ENCODE measurements at regions not wholly inside any gene's neighbourhood (a gene's known extent, or its start where the extent isn't known, plus 50 kb on each side); places are given as distances from the start of the nearest gene placed in this dataset.

DNA sequence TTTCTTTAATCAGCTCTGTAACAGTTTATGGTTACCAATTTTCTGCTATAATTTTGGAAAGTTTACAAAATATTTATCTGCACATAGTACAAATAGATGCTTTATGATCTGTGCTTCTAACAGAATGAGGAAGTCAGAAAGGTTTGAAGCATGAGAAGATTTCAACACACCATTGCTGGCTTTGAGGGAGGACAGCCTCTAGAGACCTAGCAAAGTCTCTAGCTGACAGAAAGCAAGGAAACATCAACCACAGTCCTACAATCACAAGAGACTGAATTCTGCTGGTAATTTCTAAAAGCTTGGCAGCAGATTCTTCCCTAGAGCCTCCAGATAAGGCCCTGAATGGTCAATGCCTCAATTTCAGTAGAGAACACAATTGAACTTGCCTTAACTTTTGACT lies 750.8 kb upstream of the SLC35B3 start:
- CTCF ChIA-PET = no interaction called here
- peaks cover 10% of the 10 kb centered on the region for H3K9me3 Mint-ChIP-seq
- no peaks in the 10 kb centered on the region for H3K4me1 Mint-ChIP-seq (ENCODE audit: low read depth)
- DNase-seq = no peak
- intact Hi-C loops (cut with micrococcal nuclease) = no loop called here
- no peaks in the 10 kb centered on the region for H3K36me3 Mint-ChIP-seq
- POLR2A ChIA-PET = no interaction called here
- H3K4me3 Mint-ChIP-seq = no peak overlapping the region
- H3K27ac Mint-ChIP-seq = no peak overlapping the region
- H3K27me3 Mint-ChIP-seq = no peaks in the 10 kb centered on the region

DNA sequence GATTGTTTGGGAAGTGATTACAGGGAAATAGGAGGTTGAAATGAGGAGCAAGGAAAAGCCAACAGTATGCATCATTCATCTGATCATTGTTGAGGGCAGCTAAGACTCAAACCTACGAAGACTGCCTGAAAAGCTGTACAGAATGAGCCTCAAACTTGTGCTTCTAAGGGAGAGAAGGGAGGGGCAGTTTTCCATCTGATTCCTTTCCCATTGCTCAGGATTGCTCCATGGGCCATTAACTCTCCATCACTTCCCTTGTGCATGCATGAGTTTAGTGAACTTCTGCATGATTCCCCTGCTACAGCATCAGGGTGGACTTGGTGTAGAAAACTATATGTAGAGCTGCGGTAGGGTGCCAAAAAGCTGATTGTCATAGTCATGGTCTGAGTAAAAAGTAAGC lies 742.7 kb upstream of the SLC35B3 start:
- Mint-ChIP-seq H3K36me3 (no peaks in the 10 kb centered on the region), H3K9me3 (peaks cover 24% of the 10 kb centered on the region), H3K27ac (no peak overlapping the region), H3K27me3 (no peaks in the 10 kb centered on the region), H3K4me1 (ENCODE audit: low read depth) (no peaks in the 10 kb centered on the region), H3K4me3 (no peak overlapping the region)
- intact Hi-C loops (cut with micrococcal nuclease) = no loop called here
- ChIA-PET POLR2A (no interaction called here), CTCF (no interaction called here)
- no peak for DNase-seq

- POLR2A ChIA-PET = no interaction called here
- H3K36me3 Mint-ChIP-seq = no peaks in the 10 kb centered on the region
- no peaks in the 10 kb centered on the region for H3K4me1 Mint-ChIP-seq (ENCODE audit: low read depth)
- H3K4me3 Mint-ChIP-seq = no peak overlapping the region
- H3K9me3 Mint-ChIP-seq = peaks cover 24% of the 10 kb centered on the region
- intact Hi-C loops (cut with micrococcal nuclease) = no loop called here
- H3K27ac Mint-ChIP-seq = no peak overlapping the region
- DNase-seq = no peak
- H3K27me3 Mint-ChIP-seq = no peaks in the 10 kb centered on the region
- CTCF ChIA-PET = no interaction called here
Measured at GRCh38 chr6:9173229-9173628, 737.9 kb upstream of the SLC35B3 start.

- intact Hi-C loops (cut with micrococcal nuclease) = no loop called here
- CTCF ChIA-PET = no interaction called here
- no peak overlapping the region for H3K4me3 Mint-ChIP-seq
Measured at GRCh38 chr6:9172096-9172495, 736.8 kb upstream of the SLC35B3 start.

DNA sequence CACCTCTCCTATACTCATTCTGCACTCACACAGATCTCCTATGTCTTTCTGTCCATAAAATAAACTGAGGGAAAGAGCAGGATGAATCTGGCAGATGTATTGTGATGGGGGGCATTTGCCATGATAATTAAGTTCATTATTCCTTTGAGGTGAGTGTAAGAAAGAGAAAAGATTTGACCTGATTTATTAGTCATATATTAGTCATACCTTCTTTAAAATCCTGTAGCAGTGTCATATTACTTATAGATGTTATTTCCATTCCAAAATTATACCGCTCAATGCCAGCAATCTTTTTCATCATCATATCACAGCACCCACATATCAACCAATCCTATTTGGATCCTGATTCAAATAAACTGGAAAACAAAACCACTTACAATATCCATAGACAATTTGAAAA lies 733.3 kb upstream of the SLC35B3 start:
- intact Hi-C loops (cut with micrococcal nuclease) = no loop called here
- H3K4me3 Mint-ChIP-seq = no peak overlapping the region
- H3K36me3 Mint-ChIP-seq = no peaks in the 10 kb centered on the region
- H3K27me3 Mint-ChIP-seq = no peaks in the 10 kb centered on the region
- no peaks in the 10 kb centered on the region for H3K4me1 Mint-ChIP-seq (ENCODE audit: low read depth)
- H3K9me3 Mint-ChIP-seq = peaks cover 21% of the 10 kb centered on the region
- ChIA-PET CTCF (no interaction called here), POLR2A (no interaction called here)
- no peak for DNase-seq
- no peak overlapping the region for H3K27ac Mint-ChIP-seq

More at GRCh38 chr6:9172096-9172495, 736.8 kb upstream of the SLC35B3 start:
- Mint-ChIP-seq H3K4me1 (ENCODE audit: low read depth) (no peaks in the 10 kb centered on the region), H3K9me3 (peaks cover 22% of the 10 kb centered on the region), H3K27me3 (no peaks in the 10 kb centered on the region), H3K36me3 (no peaks in the 10 kb centered on the region), H3K27ac (no peak overlapping the region)
- no peak for DNase-seq
- POLR2A ChIA-PET = no interaction called here

GRCh38 chr6:9161731-9162130 lies 726.4 kb upstream of the SLC35B3 start:
- Mint-ChIP-seq H3K36me3 (no peaks in the 10 kb centered on the region), H3K27me3 (no peaks in the 10 kb centered on the region), H3K9me3 (peaks cover 28% of the 10 kb centered on the region), H3K4me1 (ENCODE audit: low read depth) (no peaks in the 10 kb centered on the region), H3K27ac (no peak overlapping the region), H3K4me3 (no peak overlapping the region)
- no peak for DNase-seq
- ChIA-PET CTCF (no interaction called here), POLR2A (no interaction called here)
- intact Hi-C loops (cut with micrococcal nuclease) = no loop called here

DNA sequence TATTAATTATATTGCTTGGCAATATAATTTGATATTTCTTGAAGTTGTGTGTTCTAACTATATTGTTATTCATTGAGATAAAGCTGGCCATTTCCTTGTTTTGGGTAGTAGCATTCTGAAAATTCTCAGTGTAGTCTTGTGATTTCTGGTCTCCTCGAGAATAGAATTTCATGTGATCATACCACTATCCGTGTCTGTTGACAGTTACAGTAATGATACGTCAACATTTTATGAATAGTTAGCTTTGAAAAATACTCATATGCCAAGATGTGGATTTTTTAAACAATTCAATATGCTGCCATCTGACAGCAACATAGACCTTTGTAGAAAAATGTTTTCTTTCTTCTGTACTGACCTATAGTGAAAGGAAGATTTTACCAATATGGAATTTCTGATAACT lies 723.7 kb upstream of the SLC35B3 start:
- POLR2A ChIA-PET = no interaction called here
- H3K27ac Mint-ChIP-seq = no peak overlapping the region
- H3K9me3 Mint-ChIP-seq = peaks cover 25% of the 10 kb centered on the region

GRCh38 chr6:9155836-9156235 lies 720.5 kb upstream of the SLC35B3 start:
- Mint-ChIP-seq H3K4me3 (no peak overlapping the region), H3K9me3 (peaks cover 10% of the 10 kb centered on the region), H3K27ac (no peak overlapping the region), H3K4me1 (ENCODE audit: low read depth) (no peaks in the 10 kb centered on the region), H3K27me3 (no peaks in the 10 kb centered on the region), H3K36me3 (no peaks in the 10 kb centered on the region)
- POLR2A ChIA-PET = no interaction called here
- DNase-seq = no peak
- CTCF ChIA-PET = no interaction called here
- intact Hi-C loops (cut with micrococcal nuclease) = no loop called here

More for the DNA sequence above, 723.7 kb upstream of the SLC35B3 start:
- Mint-ChIP-seq H3K4me3 (no peak overlapping the region), H3K4me1 (ENCODE audit: low read depth) (no peaks in the 10 kb centered on the region), H3K36me3 (no peaks in the 10 kb centered on the region), H3K27me3 (no peaks in the 10 kb centered on the region)
- DNase-seq = no peak
- intact Hi-C loops (cut with micrococcal nuclease) = no loop called here
- CTCF ChIA-PET = no interaction called here

GRCh38 chr6:9143140-9143539 lies 707.8 kb upstream of the SLC35B3 start:
- CTCF ChIA-PET = no interaction called here
- H3K4me1 Mint-ChIP-seq (ENCODE audit: low read depth) = no peaks in the 10 kb centered on the region
- H3K27me3 Mint-ChIP-seq = no peaks in the 10 kb centered on the region
- POLR2A ChIA-PET = no interaction called here
- H3K4me3 Mint-ChIP-seq = no peak overlapping the region
- no peaks in the 10 kb centered on the region for H3K36me3 Mint-ChIP-seq
- peaks cover 14% of the 10 kb centered on the region for H3K9me3 Mint-ChIP-seq
- no peak overlapping the region for H3K27ac Mint-ChIP-seq
- DNase-seq = no peak
- intact Hi-C loops (cut with micrococcal nuclease) = no loop called here

- DNase-seq = no peak
- Mint-ChIP-seq H3K9me3 (peaks cover 15% of the 10 kb centered on the region), H3K4me1 (ENCODE audit: low read depth) (no peaks in the 10 kb centered on the region), H3K27ac (no peak overlapping the region), H3K36me3 (no peaks in the 10 kb centered on the region), H3K4me3 (no peak overlapping the region), H3K27me3 (no peaks in the 10 kb centered on the region)
- ChIA-PET CTCF (no interaction called here), POLR2A (no interaction called here)
- intact Hi-C loops (cut with micrococcal nuclease) = no loop called here
Measured at GRCh38 chr6:9140951-9141460, 705.7 kb upstream of the SLC35B3 start.

- H3K4me1 Mint-ChIP-seq (ENCODE audit: low read depth) = no peaks in the 10 kb centered on the region
- H3K27me3 Mint-ChIP-seq = no peaks in the 10 kb centered on the region
- H3K27ac Mint-ChIP-seq = no peak overlapping the region
- DNase-seq = no peak
- ChIA-PET CTCF (no interaction called here), POLR2A (no interaction called here)
- no peak overlapping the region for H3K4me3 Mint-ChIP-seq
- H3K9me3 Mint-ChIP-seq = peaks cover 13% of the 10 kb centered on the region
- intact Hi-C loops (cut with micrococcal nuclease) = no loop called here
- no peaks in the 10 kb centered on the region for H3K36me3 Mint-ChIP-seq
Measured at GRCh38 chr6:9140172-9140571, 704.8 kb upstream of the SLC35B3 start.

DNA sequence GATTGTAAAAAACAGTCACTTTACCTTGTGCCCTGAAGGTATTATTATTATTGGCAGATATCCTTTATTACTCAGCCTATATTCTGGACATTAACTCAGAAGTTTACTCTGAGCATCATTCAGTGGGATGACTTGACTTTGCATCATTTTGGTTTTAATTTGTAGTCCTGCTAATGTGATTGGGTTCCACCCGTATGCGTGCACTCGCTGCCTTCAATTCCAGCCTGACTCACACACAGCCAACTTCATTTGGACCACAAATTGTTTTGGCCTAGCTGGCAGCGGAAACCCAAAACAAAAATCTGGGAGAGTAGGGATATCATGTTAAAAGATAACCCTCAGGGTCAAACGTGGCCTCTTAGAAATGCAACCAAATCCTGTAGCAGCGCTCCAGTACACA lies 704.4 kb upstream of the SLC35B3 start:
- CTCF ChIA-PET = no interaction called here
- intact Hi-C loops (cut with micrococcal nuclease) = no loop called here
- POLR2A ChIA-PET = no interaction called here
- no peaks in the 10 kb centered on the region for H3K36me3 Mint-ChIP-seq
- peaks cover 10% of the 10 kb centered on the region for H3K9me3 Mint-ChIP-seq
- DNase-seq = no peak
- no peak overlapping the region for H3K4me3 Mint-ChIP-seq
- no peaks in the 10 kb centered on the region for H3K27me3 Mint-ChIP-seq
- no peaks in the 10 kb centered on the region for H3K4me1 Mint-ChIP-seq (ENCODE audit: low read depth)
- H3K27ac Mint-ChIP-seq = no peak overlapping the region

DNA sequence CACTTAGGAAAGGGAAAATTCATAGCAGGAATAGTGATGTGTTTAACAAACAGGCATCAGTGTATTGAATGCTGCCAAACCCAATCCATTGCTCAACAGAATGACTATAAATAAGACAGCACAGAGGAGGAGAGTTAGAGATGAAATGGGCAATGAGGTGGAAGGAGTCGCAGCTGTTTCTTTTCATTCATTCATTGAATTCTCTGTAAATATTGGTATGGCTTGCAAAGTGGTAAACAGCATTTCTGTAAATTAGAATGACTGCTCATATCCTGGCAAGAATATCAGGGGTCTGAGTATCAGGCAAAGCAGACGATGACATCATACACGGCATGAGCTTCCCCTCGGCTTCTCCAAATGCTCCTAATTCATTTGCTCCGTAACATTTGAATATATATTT lies 703.6 kb upstream of the SLC35B3 start:
- no peak overlapping the region for H3K4me3 Mint-ChIP-seq
- H3K27ac Mint-ChIP-seq = no peak overlapping the region
- no peaks in the 10 kb centered on the region for H3K27me3 Mint-ChIP-seq
- peaks cover 7% of the 10 kb centered on the region for H3K9me3 Mint-ChIP-seq
- H3K36me3 Mint-ChIP-seq = no peaks in the 10 kb centered on the region
- CTCF ChIA-PET = no interaction called here
- POLR2A ChIA-PET = no interaction called here
- intact Hi-C loops (cut with micrococcal nuclease) = no loop called here
- no peak for DNase-seq
- no peaks in the 10 kb centered on the region for H3K4me1 Mint-ChIP-seq (ENCODE audit: low read depth)

Data from activated CD4-positive, alpha-beta memory T cell treated with anti-CD3 and anti-CD28 coated beads for 36 hours (primary cell).